ENCODE measurements at regions not wholly inside any gene's neighbourhood (a gene's known extent, or its start where the extent isn't known, plus 50 kb on each side); places are given as distances from the start of the nearest gene placed in this dataset.

DNA sequence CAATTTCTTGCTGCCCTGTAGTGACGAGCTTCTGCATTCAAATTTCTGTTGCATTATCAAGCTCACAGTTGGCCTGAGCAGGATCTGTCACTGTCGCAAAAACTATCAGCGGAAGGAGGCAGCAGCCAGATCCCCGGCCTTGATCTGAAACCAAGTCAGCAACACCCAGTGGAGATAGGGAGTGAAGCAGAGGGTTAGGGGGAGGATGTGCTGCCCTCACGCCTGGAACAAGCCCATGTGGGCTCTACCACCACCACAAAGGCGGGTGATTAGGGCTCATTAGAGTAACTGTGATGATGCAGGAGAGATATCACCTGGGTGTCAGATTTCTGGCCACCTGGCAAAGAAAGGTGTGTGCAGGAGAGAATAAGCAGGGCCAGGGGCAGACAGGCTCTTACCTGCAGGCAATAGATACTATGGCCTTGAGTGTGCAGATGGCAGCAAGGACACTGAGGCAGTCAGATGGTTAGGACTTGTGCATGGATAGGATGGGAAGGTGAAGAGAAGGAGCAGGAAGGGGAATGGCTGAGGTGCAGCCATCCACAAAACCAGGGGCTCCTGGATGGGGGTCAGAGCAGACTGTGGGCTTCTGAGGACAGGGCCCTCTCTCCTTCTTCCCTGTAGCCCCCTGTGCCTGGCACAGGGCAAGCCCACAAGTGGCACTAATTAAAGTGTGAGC is 417.3 kb downstream of the RPS24 start:
- TF ChIP-seq CTCF (IDR thresholded peaks at IDR 0.05): no peak
- TF ChIP-seq POLR2A (IDR thresholded peaks at IDR 0.05): no peak
